Activated B cell treated with CpG ODN at 0.5 μM for 24 hours (primary cell): ENCODE measurements at regions not wholly inside any gene's neighbourhood (a gene's known extent, or its start where the extent isn't known, plus 50 kb on each side); places are given as distances from the start of the nearest gene placed in this dataset.
"Not testable (repeated sequence)": the region's sequence is repeated elsewhere in the genome, so short reads cannot be mapped to it uniquely, and the experiment has no call there.

Experiments
- ATAC-seq: fragments of 200-7000 bp; cut with Tn5 transposase; one replicate; pipeline ENCODE4 v1.10.0; 2021; ENCODE audit warnings: low read depth, mild to moderate bottlenecking, moderate library complexity
- CTCF ChIA-PET: fragments of 350-600 bp; sonication (Branson Sonifier 250); formaldehyde crosslinking; loops from one replicate; lab custom pipeline; 2021; ENCODE audit warnings: antibody characterized with exemption; lab: Charles Lee
- POLR2A ChIA-PET: fragments of 350-600 bp; sonication (Branson Sonifier 250); formaldehyde crosslinking; loops from one replicate; lab custom pipeline; 2021; ENCODE audit warnings: antibody characterized with exemption; lab: Charles Lee
- DNase-seq: peaks from one replicate; pipeline ENCODE4 v3.0.0; 2022
- H3K27ac Mint-ChIP-seq: one replicate; pipeline ENCODE4 v1.8.0; 2020; ENCODE audit warnings: mixed read lengths
- H3K27me3 Mint-ChIP-seq: one replicate; pipeline ENCODE4 v1.8.0; 2021; ENCODE audit warnings: mixed read lengths
- H3K36me3 Mint-ChIP-seq: one replicate; pipeline ENCODE4 v1.8.0; 2021; ENCODE audit warnings: low read depth, mixed read lengths
- H3K4me1 Mint-ChIP-seq: one replicate; pipeline ENCODE4 v1.8.0; 2021; ENCODE audit warnings: mixed read lengths
- H3K4me3 Mint-ChIP-seq: one replicate; pipeline ENCODE4 v1.8.0; 2020; ENCODE audit warnings: mild to moderate bottlenecking, mixed read lengths
- H3K9me3 Mint-ChIP-seq: one replicate; pipeline ENCODE4 v1.8.0; 2020; ENCODE audit warnings: mixed read lengths
- intact Hi-C: fragments of 100-400 bp; cut with micrococcal nuclease; formaldehyde crosslinking; loops from one replicate; pipeline ENCODE4 v1.15.1; 2024
- TF ChIP-seq, protein P1 (sequence below): fragments of 200-600 bp; IDR thresholded peaks from one replicate; pipeline ENCODE4 v1.8.0; 2022; ENCODE audit warnings: antibody characterized with exemption, mild to moderate bottlenecking

DNA sequence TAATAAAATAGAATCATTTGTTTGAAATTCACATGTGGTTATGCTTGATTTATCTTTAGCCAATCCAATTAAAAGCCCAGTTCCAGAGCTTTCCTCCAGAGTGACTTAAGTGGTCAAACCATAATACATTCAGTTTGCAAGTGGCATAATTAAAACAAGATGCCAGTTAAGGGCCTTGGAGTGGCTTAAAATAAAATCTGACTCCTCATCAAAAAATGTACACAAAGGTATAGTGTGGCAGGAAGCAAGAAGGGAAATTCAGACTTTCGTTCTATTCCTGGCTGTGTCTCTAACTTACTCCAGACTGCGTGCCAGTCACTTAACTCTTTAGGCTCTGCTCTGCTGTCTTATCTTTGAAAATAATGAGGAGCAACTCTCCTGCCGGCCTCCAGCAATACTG, 215.9 kb upstream of the PRNP start:
- H3K36me3 Mint-ChIP-seq: no peaks in the 10 kb centered on the region
- no peak for ATAC-seq
- TF ChIP-seq, protein P1, sequence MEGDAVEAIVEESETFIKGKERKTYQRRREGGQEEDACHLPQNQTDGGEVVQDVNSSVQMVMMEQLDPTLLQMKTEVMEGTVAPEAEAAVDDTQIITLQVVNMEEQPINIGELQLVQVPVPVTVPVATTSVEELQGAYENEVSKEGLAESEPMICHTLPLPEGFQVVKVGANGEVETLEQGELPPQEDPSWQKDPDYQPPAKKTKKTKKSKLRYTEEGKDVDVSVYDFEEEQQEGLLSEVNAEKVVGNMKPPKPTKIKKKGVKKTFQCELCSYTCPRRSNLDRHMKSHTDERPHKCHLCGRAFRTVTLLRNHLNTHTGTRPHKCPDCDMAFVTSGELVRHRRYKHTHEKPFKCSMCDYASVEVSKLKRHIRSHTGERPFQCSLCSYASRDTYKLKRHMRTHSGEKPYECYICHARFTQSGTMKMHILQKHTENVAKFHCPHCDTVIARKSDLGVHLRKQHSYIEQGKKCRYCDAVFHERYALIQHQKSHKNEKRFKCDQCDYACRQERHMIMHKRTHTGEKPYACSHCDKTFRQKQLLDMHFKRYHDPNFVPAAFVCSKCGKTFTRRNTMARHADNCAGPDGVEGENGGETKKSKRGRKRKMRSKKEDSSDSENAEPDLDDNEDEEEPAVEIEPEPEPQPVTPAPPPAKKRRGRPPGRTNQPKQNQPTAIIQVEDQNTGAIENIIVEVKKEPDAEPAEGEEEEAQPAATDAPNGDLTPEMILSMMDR: no peak
- ChIA-PET POLR2A (no interaction called here), CTCF (no interaction called here)
- H3K27ac Mint-ChIP-seq: no peak overlapping the region
- H3K4me1 Mint-ChIP-seq: no peaks in the 10 kb centered on the region
- no peak for DNase-seq
- H3K9me3 Mint-ChIP-seq: no peaks in the 10 kb centered on the region
- peaks cover 12% of the 10 kb centered on the region for H3K27me3 Mint-ChIP-seq
- intact Hi-C loops: no loop called here
- no peak overlapping the region for H3K4me3 Mint-ChIP-seq

GRCh38 chr20:4469910-4470309, 216.3 kb upstream of the PRNP start:
- Mint-ChIP-seq H3K36me3 (no peaks in the 10 kb centered on the region), H3K4me1 (no peaks in the 10 kb centered on the region), H3K27me3 (peaks cover 12% of the 10 kb centered on the region), H3K27ac (no peak overlapping the region), H3K4me3 (no peak overlapping the region), H3K9me3 (no peaks in the 10 kb centered on the region)
- intact Hi-C loops: no loop called here
- no peak for ATAC-seq
- DNase-seq: no peak
- CTCF ChIA-PET: no interaction called here
- POLR2A ChIA-PET: no interaction called here
- TF ChIP-seq, protein P1: no peak

GRCh38 chr20:4468114-4468513, 218.1 kb upstream of the PRNP start:
- CTCF ChIA-PET: no interaction called here
- Mint-ChIP-seq H3K27me3 (peaks cover 8% of the 10 kb centered on the region), H3K36me3 (no peaks in the 10 kb centered on the region), H3K9me3 (no peaks in the 10 kb centered on the region), H3K4me1 (no peaks in the 10 kb centered on the region), H3K27ac (no peak overlapping the region), H3K4me3 (no peak overlapping the region)
- DNase-seq: no peak
- intact Hi-C loops: no loop called here
- POLR2A ChIA-PET: no interaction called here
- no peak for ATAC-seq
- TF ChIP-seq, protein P1: no peak

- Mint-ChIP-seq H3K4me3 (no peak overlapping the region), H3K27me3 (peaks cover 7% of the 10 kb centered on the region), H3K27ac (no peak overlapping the region), H3K9me3 (no peaks in the 10 kb centered on the region), H3K36me3 (no peaks in the 10 kb centered on the region), H3K4me1 (no peaks in the 10 kb centered on the region)
- ATAC-seq: no peak
- CTCF ChIA-PET: no interaction called here
- POLR2A ChIA-PET: no interaction called here
- DNase-seq: no peak
- intact Hi-C loops: no loop called here
- TF ChIP-seq, protein P1: no peak
Measured at GRCh38 chr20:4465855-4466545, 216.9 kb upstream of the ADRA1D start.

DNA sequence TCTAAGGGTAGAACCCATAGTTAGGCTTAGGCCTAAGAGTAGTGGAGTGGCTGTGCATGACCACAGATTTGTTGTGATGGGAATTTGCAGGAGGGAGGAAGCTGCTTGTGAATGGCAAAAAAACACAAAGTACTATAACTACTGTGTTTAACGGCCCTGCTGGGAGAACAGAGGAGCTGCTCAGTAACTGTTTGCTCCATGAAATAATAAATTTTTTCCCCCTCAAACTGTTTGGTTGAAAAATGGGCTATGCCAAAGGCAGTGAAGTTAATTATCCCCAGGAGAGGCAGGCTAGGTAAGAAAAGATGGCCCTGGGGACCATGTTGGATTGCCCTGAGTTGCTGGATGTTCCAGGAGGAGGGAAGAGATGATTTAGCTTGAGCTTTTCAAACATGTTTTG, 216.1 kb upstream of the ADRA1D start:
- TF ChIP-seq, protein P1: no peak
- no peaks in the 10 kb centered on the region for H3K9me3 Mint-ChIP-seq
- ChIA-PET POLR2A (no interaction called here), CTCF (no interaction called here)
- intact Hi-C loops: no loop called here
- H3K27me3 Mint-ChIP-seq: peaks cover 7% of the 10 kb centered on the region
- H3K36me3 Mint-ChIP-seq: no peaks in the 10 kb centered on the region
- H3K4me3 Mint-ChIP-seq: no peak overlapping the region
- DNase-seq (no peak), ATAC-seq (no peak)
- H3K27ac Mint-ChIP-seq: no peak overlapping the region
- no peaks in the 10 kb centered on the region for H3K4me1 Mint-ChIP-seq

DNA sequence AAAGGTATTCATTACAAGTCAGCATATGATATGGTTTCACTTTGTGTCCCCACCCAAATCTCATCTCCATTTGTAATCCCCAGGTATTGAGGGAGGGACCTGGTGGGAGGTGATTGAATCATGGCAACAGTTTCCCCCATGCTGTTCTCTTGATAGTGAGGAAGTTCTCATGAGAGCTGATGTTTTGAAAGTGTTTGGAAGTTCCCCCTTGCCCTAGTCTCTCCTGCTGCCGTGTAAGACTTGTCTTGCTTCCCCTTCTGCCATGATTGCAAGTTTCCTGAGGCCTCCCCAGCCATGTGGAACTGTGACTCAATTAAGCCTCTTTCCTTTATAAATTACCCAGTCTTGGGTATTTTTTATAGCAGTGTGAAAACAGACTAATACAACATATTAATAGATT, 213.7 kb upstream of the ADRA1D start:
- H3K27me3 Mint-ChIP-seq, CTCF ChIA-PET, H3K4me1 Mint-ChIP-seq, H3K4me3 Mint-ChIP-seq, ATAC-seq, DNase-seq, H3K27ac Mint-ChIP-seq, H3K36me3 Mint-ChIP-seq, POLR2A ChIA-PET, intact Hi-C loops, H3K9me3 Mint-ChIP-seq: not testable (repeated sequence)
